ENCODE measurements at regions not wholly inside any gene's neighbourhood (a gene's known extent, or its start where the extent isn't known, plus 50 kb on each side); places are given as distances from the start of the nearest gene placed in this dataset.

DNA sequence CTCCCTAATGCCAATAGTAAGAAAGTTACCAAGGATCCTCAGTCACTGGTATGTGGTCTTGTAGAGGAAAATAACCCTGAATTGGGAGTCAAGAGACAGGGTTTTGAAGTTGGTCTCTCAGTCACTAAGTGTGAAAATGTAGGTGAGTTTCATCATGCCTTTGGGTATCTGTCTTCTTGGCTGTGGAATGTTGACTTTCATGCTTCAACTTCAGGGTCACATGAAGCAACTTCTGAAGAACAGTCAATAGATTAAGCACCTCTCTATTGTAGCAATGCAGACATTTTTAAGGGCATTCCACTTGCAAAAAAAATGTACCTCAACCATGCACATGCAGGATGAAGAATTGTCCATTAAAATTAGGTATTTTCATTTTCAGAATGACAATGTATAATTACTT, 194.6 kb downstream of the CSNK1G3 start:
- Histone ChIP-seq H3K27ac (ENCODE audit: low read depth, low read length) (no peak overlapping the region), H3K9ac (ENCODE audit: low read length) (no peak overlapping the region), H3K9me2 (ENCODE audit: insufficient read depth) (no peaks in the 10 kb centered on the region), H3K4me1 (ENCODE audit: control insufficient read depth in 1 of 2, insufficient read depth in 2 of 2, low read length in 2 of 2) (peaks cover 0 to 6% of the 10 kb centered on the region in 2 experiments; a peak in 1 of 4 replicates), H3K4me2 (ENCODE audit: low read length) (no peak overlapping the region), H3K27me3 (ENCODE audit: insufficient read depth, low read length) (no peaks in the 10 kb centered on the region), H2AFZ (ENCODE audit: low read depth, low read length, poor library complexity, severe bottlenecking) (no peak overlapping the region), H3K4me3 (replicated peaks in 1 of 2; ENCODE audit: low read depth in 1 of 2, low read length in 2 of 2) (no peak overlapping the region), H4K20me1 (ENCODE audit: insufficient read depth) (no peaks in the 10 kb centered on the region), H3K79me2 (ENCODE audit: insufficient read depth, low read length) (no peaks in the 10 kb centered on the region), H3K36me3 (ENCODE audit: control insufficient read depth in 1 of 2, insufficient read depth in 2 of 2, low read length in 2 of 2) (no peaks in the 10 kb centered on the region), H3K9me3 (ENCODE audit: control insufficient read depth in 1 of 2, insufficient read depth in 1 of 2, low read depth in 1 of 2, low read length in 2 of 2) (no peaks in the 10 kb centered on the region)
- ChIA-PET CTCF (no interaction called here), POLR2A (no interaction called here), RAD21 (ENCODE audit: low non-redundant PET in 1 of 2, low total read pairs in 2 of 2, uncharacterized antibody in 2 of 2, unreplicated experiment in 2 of 2) (no interaction called here)
- DNase-seq (ENCODE audit: low read depth, low spot score) (no peak), ATAC-seq (no peak)
- TF ChIP-seq YY1 (IDR thresholded peaks at IDR 0.05; ENCODE audit: extremely low read depth, insufficient replicate concordance, low read depth, low read length) = no peak
- no peak for TF ChIP-seq SP1 (IDR thresholded peaks at IDR 0.05; ENCODE audit: low read depth)
- TF ChIP-seq ZFX (IDR thresholded peaks at IDR 0.05) = no peak
- TF ChIP-seq, protein P1, sequence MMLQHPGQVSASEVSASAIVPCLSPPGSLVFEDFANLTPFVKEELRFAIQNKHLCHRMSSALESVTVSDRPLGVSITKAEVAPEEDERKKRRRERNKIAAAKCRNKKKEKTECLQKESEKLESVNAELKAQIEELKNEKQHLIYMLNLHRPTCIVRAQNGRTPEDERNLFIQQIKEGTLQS (IDR thresholded peaks at IDR 0.05) = no peak
- TF ChIP-seq ELF1 (IDR thresholded peaks at IDR 0.05; ENCODE audit: borderline replicate concordance, low read depth) = no peak
- TF ChIP-seq FOSL1 (IDR thresholded peaks at IDR 0.05; ENCODE audit: low read depth) = no peak
- TF ChIP-seq, protein P2, sequence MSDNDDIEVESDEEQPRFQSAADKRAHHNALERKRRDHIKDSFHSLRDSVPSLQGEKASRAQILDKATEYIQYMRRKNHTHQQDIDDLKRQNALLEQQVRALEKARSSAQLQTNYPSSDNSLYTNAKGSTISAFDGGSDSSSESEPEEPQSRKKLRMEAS (IDR thresholded peaks at IDR 0.05) = no peak
- no peak for TF ChIP-seq ZNF274 (IDR thresholded peaks at IDR 0.05; ENCODE audit: low read depth, low read length)
- intact Hi-C loops (cut with micrococcal nuclease) = no loop called here
- BruUV-seq (replicated peaks) = no TSS peak

DNA sequence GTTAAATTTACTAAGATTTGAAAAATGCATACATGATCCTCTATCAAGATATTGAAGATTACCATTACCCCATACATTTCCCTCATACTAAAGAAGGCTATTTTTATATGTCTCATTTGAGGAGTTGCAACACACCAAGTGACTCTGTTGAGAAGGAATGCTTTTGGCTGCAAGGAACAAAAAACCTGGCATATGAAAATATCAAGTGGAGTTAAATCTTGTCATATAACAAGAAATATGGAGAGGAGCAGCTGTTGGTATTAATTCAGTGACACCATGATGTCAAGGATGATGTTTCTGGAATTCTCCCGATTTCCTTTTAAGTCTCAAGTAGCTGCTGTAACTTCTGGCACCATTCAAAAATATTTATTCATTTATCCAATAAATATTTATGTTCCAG, 193.8 kb downstream of the CSNK1G3 start:
- H3K4me1 ChIP-seq (ENCODE audit: control insufficient read depth in 1 of 2, insufficient read depth in 2 of 2, low read length in 2 of 2) = peaks cover 0 to 11% of the 10 kb centered on the region in 2 experiments; a peak in 1 of 4 replicates
- TF ChIP-seq EZH2phosphoT487 (IDR thresholded peaks at IDR 0.05; ENCODE audit: borderline replicate concordance) = no peak
- TF ChIP-seq YY1 (IDR thresholded peaks at IDR 0.05; ENCODE audit: extremely low read depth, insufficient replicate concordance, low read depth, low read length) = no peak
- no peak for TF ChIP-seq EGR1 (IDR thresholded peaks at IDR 0.05; ENCODE audit: low read depth)
- TF ChIP-seq CBX3 (IDR thresholded peaks at IDR 0.05; ENCODE audit: low read depth) = no peak
- TF ChIP-seq TCF7L2 (IDR thresholded peaks at IDR 0.05; ENCODE audit: borderline replicate concordance, extremely low read depth, insufficient read depth, insufficient read length) = no peak
- TF ChIP-seq SP1 (IDR thresholded peaks at IDR 0.05; ENCODE audit: low read depth) = no peak
- no peak for TF ChIP-seq FOSL1 (IDR thresholded peaks at IDR 0.05; ENCODE audit: low read depth)
- H3K79me2 ChIP-seq (ENCODE audit: insufficient read depth, low read length) = no peaks in the 10 kb centered on the region
- H3K4me3 ChIP-seq (replicated peaks in 1 of 2; ENCODE audit: low read depth in 1 of 2, low read length in 2 of 2) = no peak overlapping the region
- ChIA-PET POLR2A (no interaction called here), CTCF (no interaction called here), RAD21 (ENCODE audit: low non-redundant PET in 1 of 2, low total read pairs in 2 of 2, uncharacterized antibody in 2 of 2, unreplicated experiment in 2 of 2) (no interaction called here)
- no TSS peak for BruUV-seq (replicated peaks)
- H3K9me3 ChIP-seq (ENCODE audit: control insufficient read depth in 1 of 2, insufficient read depth in 1 of 2, low read depth in 1 of 2, low read length in 2 of 2) = no peaks in the 10 kb centered on the region
- H4K20me1 ChIP-seq (ENCODE audit: insufficient read depth) = no peaks in the 10 kb centered on the region
- H3K9me2 ChIP-seq (ENCODE audit: insufficient read depth) = no peaks in the 10 kb centered on the region
- H3K27me3 ChIP-seq (ENCODE audit: insufficient read depth, low read length) = no peaks in the 10 kb centered on the region
- H3K27ac ChIP-seq (ENCODE audit: low read depth, low read length) = no peak overlapping the region
- no peak for DNase-seq (ENCODE audit: low read depth, low spot score)
- H3K36me3 ChIP-seq (ENCODE audit: control insufficient read depth in 1 of 2, insufficient read depth in 2 of 2, low read length in 2 of 2) = no peaks in the 10 kb centered on the region
- no peak overlapping the region for H2AFZ ChIP-seq (ENCODE audit: low read depth, low read length, poor library complexity, severe bottlenecking)
- H3K4me2 ChIP-seq (ENCODE audit: low read length) = no peak overlapping the region
- no peak overlapping the region for H3K9ac ChIP-seq (ENCODE audit: low read length)
- no peak for ATAC-seq
- intact Hi-C loops (cut with micrococcal nuclease) = no loop called here

Measured in HCT116 (cell line).